D721Med (cell line): ENCODE measurements at regions not wholly inside any gene's neighbourhood (a gene's known extent, or its start where the extent isn't known, plus 50 kb on each side); places are given as distances from the start of the nearest gene placed in this dataset.

Source experiments
- DNase-seq: peaks from one replicate; pipeline ENCODE4 v3.0.0; 2011; ENCODE audit warnings: low spot score; ENCODE audit not compliant: insufficient read length
- FAIRE-seq: peaks from 2 replicates; lab custom pipeline; 2011; peaks lifted over from hg19 to GRCh38; lab: Jason Lieb, UNC
- CTCF ChIP-seq: IDR thresholded peaks from 2 replicates; pipeline ENCODE4 v1.5.1; 2012; ENCODE audit warnings: mild to moderate bottlenecking, control low read depth; ENCODE audit not compliant: insufficient read depth; ENCODE audit errors: missing control alignments

GRCh38 chr13:21757763-21758162 is 86.9 kb downstream of the FGF9 start:
- no peak for DNase-seq
- TF ChIP-seq CTCF: no peak
- FAIRE-seq: no peak

DNA sequence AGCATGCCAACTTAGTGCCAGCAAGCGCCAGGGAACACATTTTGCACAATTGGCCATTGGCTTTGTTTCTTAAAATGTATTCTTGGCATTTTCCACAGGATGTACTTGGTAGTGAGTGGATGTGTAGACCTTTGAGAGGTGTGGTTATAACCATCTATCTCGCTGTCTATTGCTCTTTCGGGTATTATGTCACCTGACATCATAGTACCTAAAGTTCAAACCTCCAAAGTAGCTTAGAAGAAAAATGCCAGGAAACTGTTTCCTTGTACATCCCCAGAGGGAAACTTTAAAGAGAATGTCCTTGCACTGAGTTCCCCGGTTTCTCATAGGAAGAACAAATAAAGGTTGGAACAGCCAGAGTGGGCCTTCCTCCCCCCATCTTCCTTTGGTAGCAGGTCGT is 87.6 kb downstream of the FGF9 start:
- no peak for FAIRE-seq
- DNase-seq: no peak
- no peak for TF ChIP-seq CTCF

GRCh38 chr13:21759463-21759862 is 88.6 kb downstream of the FGF9 start:
- FAIRE-seq (no peak), DNase-seq (no peak)
- no peak for TF ChIP-seq CTCF

- FAIRE-seq: no peak
- DNase-seq: no peak
- TF ChIP-seq CTCF: no peak
Measured at GRCh38 chr13:21759911-21760310, 89.0 kb downstream of the FGF9 start.

DNA sequence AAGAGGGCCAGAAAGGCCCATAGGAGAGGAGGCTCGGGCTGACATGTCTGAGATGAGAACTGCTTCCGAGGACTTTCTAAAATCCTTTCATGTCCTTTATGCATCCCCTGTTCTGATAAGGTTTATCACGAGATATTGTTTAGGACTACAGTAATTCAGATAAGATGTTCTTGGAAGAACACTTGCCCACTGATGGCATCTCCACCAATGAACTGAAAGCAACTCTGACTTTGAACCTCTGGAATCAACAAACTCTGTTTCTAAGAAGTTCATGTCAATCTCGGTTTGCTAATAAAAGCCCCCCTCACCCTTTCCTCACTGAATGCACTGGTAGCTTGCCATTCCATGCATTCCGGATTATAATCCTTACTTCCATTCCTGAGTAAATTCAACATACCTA is 90.9 kb downstream of the FGF9 start:
- FAIRE-seq (no peak), DNase-seq (no peak)

DNA sequence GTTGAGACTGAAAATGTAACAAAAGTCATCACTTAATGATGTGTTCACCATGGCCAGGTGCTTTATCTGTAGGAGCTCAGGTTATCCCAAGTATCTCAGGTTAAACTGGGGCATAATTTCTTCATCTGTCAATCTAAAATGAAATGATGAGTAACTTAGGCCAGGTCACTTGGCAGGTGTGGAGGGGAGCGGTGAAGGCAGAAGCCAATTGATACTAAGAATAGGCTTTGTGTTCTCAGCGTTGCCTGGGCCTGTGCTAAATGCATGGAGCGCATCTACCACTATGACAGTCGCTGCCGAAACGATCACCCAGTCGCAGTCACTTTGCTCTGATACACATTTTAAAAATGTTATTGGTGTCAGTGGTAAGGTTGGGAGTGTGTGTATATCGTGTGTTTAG is 91.6 kb downstream of the FGF9 start:
- no peak for FAIRE-seq
- no peak for DNase-seq
- TF ChIP-seq CTCF: no peak

More for the DNA sequence above, 90.9 kb downstream of the FGF9 start:
- no peak for TF ChIP-seq CTCF

- DNase-seq: no peak
- FAIRE-seq: no peak
- TF ChIP-seq CTCF: no peak
Measured at GRCh38 chr13:21767032-21767431, 96.2 kb downstream of the FGF9 start.
